SK-N-MC (cell line): ENCODE measurements at regions not wholly inside any gene's neighbourhood (a gene's known extent, or its start where the extent isn't known, plus 50 kb on each side); places are given as distances from the start of the nearest gene placed in this dataset.

Experiments used
- DNase-seq: peaks from one replicate; pipeline ENCODE4 v3.0.0-alpha.2; 2011; ENCODE audit warnings: low read depth, low spot score
- H3K27ac ChIP-seq: fragments of 200-600 bp; sonication (generic); 2 replicates; pipeline ENCODE4 v1.5.1; 2016; ENCODE audit warnings: mixed run types
- H3K36me3 ChIP-seq: fragments of 200-600 bp; sonication (generic); 2 replicates; pipeline ENCODE4 v1.6.1; 2017; ENCODE audit warnings: antibody characterized with exemption, low read length, mixed read lengths; ENCODE audit not compliant: insufficient read depth
- H3K4me3 ChIP-seq: fragments of 200-600 bp; sonication (generic); 2 replicates; pipeline ENCODE4 v1.5.1; 2016
- H3K9ac ChIP-seq: fragments of 200-600 bp; sonication (generic); 2 replicates; pipeline ENCODE4 v1.8.0; 2017; ENCODE audit warnings: mixed run types, mixed read lengths; ENCODE audit not compliant: insufficient read length
- H3K9me3 ChIP-seq: fragments of 200-600 bp; sonication (generic); 2 replicates; pipeline ENCODE4 v1.6.1; 2017; ENCODE audit warnings: low read depth, mild to moderate bottlenecking, antibody characterized with exemption, low read length, moderate library complexity, mixed read lengths
- EZH2 ChIP-seq: fragments of 200-600 bp; sonication (generic); IDR thresholded peaks from one replicate; pipeline ENCODE4 v1.6.1; 2017; ENCODE audit warnings: antibody characterized with exemption
- FOXP2 ChIP-seq: optimal IDR thresholded peaks from 2 replicates; pipeline ENCODE3; 2011; ENCODE audit warnings: mild to moderate bottlenecking, moderate library complexity; ENCODE audit not compliant: insufficient read depth; ENCODE audit errors: extremely low read length, control extremely low read depth
- POLR2AphosphoS5 ChIP-seq: IDR thresholded peaks from 2 replicates; pipeline ENCODE4 v1.6.1; 2012; ENCODE audit warnings: mild to moderate bottlenecking, low read depth, low read length, borderline replicate concordance

DNA sequence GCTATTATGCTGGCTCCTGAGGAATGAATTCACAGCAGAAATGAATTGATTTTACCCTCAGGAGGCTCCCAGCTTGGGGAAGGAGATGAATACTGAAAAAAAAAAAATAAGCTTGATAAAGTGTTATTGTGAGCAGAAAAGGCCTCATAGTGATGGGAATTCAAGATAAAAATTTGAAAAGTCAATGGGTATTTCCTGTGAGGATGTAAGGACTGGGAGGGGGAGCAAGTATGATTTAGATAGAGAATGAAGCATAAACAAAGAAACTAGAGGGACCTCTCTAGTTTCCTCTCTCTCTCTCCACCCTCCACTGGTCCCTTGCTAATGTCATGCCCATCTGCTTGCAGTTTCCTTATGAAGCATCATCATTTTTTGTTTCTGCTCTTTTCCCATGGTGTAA lies 439.0 kb upstream of the PLXNA2 start:
- Histone ChIP-seq H3K27ac (no peak overlapping the region), H3K4me3 (no peak overlapping the region), H3K9ac (no peak overlapping the region), H3K36me3 (no peaks in the 10 kb centered on the region), H3K9me3 (no peaks in the 10 kb centered on the region)
- no peak for DNase-seq
- TF ChIP-seq EZH2 (no peak), FOXP2 (no peak), POLR2AphosphoS5 (no peak)

DNA sequence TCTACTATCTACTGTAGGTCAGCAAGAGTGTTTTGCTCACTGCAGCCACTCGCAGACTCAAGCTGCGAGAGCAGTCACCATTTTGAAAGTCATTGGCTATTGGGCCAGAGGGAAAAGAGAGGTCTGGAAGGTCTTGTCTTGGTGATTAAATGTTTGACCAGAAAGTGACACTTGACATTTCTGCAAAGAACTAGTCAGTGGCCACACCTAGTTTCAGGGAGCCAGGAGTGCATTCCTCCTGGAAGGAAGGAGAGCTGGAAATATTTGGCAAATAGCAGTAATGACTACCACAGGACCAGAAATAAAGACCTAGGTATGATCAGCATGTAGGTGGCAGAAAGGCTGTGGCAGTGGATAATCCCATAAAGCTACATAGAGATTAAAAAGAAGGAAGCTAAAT lies 440.0 kb upstream of the PLXNA2 start:
- DNase-seq: no peak
- no peaks in the 10 kb centered on the region for H3K36me3 ChIP-seq
- TF ChIP-seq EZH2: no peak
- TF ChIP-seq POLR2AphosphoS5: no peak
- no peak for TF ChIP-seq FOXP2
- H3K9ac ChIP-seq: no peak overlapping the region
- H3K4me3 ChIP-seq: no peak overlapping the region
- no peaks in the 10 kb centered on the region for H3K9me3 ChIP-seq
- H3K27ac ChIP-seq: no peak overlapping the region

DNA sequence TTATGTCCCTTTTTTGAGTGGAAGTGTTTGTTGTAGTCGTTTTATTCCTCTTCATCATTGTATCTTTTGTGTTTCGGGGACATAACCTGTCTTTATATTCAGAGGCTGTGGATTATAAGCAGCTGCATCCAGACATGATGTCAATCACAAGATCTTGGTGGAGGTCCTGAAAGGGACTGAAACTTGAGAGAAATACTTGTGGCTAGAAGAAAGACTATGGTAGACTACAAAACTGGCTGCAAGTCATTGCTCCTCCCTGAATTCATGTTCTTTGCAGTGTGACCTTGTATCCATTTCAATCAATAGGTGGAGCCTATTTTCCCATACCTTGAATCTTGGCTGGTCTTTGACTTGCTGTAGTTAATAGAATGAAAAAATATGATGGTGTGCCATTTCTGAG lies 442.4 kb upstream of the PLXNA2 start:
- no peak overlapping the region for H3K27ac ChIP-seq
- DNase-seq: no peak
- no peaks in the 10 kb centered on the region for H3K36me3 ChIP-seq
- no peak overlapping the region for H3K9ac ChIP-seq
- H3K9me3 ChIP-seq: no peaks in the 10 kb centered on the region
- TF ChIP-seq POLR2AphosphoS5: no peak
- TF ChIP-seq FOXP2: no peak
- no peak for TF ChIP-seq EZH2
- H3K4me3 ChIP-seq: no peak overlapping the region

DNA sequence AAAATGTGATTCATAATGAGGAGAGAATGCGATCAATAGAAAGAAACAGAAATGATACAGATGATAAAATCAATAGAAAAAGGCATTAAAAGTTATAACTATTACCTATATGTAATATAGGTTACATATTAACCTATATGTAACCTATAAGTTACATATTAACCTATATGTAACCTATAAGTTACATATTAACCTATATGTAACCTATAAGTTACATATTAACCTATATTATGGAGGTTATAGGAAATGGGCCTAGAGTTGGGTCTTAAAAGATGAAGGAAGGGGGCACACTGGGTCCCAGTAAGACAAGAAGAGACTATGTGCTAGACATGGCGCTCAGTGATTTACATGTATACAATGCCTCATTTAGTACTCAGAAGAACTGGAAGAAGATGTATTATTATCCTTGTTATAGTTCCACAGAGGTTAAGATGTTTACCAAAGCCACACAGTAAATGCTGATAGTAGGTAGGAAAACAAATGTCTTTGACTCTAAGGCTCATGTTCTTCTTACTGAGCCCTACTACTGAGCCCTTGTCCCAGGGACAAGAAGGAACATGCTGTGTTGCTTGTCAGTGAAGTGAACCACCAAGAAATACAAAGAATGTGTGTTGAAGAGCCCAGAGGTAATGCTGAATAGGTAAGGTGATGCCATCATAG lies 444.6 kb upstream of the PLXNA2 start:
- Histone ChIP-seq H3K9me3 (no peaks in the 10 kb centered on the region), H3K27ac (no peak overlapping the region), H3K4me3 (no peak overlapping the region), H3K36me3 (no peaks in the 10 kb centered on the region), H3K9ac (no peak overlapping the region)
- DNase-seq: no peak
- no peak for TF ChIP-seq FOXP2

DNA sequence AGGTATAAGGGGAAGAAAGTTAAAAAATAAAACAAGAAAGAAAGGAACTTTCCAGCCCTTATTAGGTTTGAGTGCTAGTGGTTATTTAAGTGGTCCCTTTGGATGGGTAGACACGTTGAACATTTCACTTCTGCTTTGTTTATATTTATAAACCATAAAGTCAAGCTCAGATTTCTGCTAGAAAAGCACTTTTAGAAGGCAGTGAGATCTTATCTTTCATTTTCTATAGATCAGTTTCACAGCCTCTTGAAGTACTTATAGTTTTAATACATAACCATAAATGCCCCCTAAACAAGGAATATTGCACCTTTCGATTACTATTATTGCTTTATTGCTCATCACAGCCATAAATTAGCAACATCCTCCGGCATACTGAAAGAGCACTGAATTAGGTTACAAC lies 446.8 kb upstream of the PLXNA2 start:
- H3K4me3 ChIP-seq: no peak overlapping the region

DNA sequence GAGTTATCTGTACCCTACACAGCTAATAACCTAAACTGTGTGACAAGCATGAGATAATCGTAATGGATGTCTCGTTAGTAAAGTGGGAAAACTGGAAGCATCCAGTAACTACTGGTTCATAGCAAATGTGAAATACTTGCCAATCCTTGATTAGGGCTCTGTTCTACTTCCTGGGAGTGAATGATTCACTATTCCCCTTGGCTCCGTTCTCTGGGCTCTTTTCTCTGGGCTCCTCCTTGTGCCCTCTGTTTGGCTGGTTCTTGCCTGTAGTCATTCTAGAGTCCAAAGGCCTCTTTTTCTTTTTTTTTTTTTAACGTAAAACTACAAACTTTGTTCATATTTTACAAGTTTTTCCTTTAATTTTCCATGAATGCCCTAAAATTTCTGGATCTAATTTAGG lies 465.8 kb upstream of the PLXNA2 start:
- Histone ChIP-seq H3K27ac (no peak overlapping the region), H3K36me3 (no peaks in the 10 kb centered on the region), H3K9me3 (no peaks in the 10 kb centered on the region), H3K9ac (no peak overlapping the region), H3K4me3 (no peak overlapping the region)
- DNase-seq: no peak
- no peak for TF ChIP-seq POLR2AphosphoS5
- TF ChIP-seq EZH2: no peak
- TF ChIP-seq FOXP2: no peak

More for the DNA sequence above, 446.8 kb upstream of the PLXNA2 start:
- no peaks in the 10 kb centered on the region for H3K36me3 ChIP-seq
- no peak overlapping the region for H3K27ac ChIP-seq
- TF ChIP-seq POLR2AphosphoS5: no peak
- TF ChIP-seq EZH2: no peak
- no peak for TF ChIP-seq FOXP2
- DNase-seq: no peak
- no peaks in the 10 kb centered on the region for H3K9me3 ChIP-seq
- no peak overlapping the region for H3K9ac ChIP-seq

DNA sequence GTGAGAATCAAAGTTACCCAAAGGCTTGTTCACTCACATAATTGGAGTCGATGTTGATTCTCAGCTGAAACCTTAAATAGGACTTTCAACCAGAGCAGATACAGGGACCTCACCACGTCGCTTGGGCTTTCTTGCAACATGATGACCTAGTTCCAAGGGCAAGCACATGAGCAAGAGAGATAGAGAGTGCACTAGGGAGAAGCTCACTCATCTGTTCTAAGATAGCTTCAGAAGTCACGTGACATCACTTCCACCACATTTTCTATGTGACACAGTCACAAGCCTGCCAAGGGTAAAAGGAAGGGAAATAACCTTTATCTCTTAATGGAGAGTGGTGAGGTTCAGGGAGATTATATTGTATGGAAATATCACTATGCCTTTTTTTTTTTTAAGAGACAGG lies 470.1 kb upstream of the PLXNA2 start:
- Histone ChIP-seq H3K36me3 (no peaks in the 10 kb centered on the region), H3K4me3 (no peak overlapping the region), H3K27ac (no peak overlapping the region), H3K9ac (no peak overlapping the region), H3K9me3 (no peaks in the 10 kb centered on the region)
- no peak for TF ChIP-seq POLR2AphosphoS5
- no peak for TF ChIP-seq EZH2
- no peak for TF ChIP-seq FOXP2
- DNase-seq: no peak

DNA sequence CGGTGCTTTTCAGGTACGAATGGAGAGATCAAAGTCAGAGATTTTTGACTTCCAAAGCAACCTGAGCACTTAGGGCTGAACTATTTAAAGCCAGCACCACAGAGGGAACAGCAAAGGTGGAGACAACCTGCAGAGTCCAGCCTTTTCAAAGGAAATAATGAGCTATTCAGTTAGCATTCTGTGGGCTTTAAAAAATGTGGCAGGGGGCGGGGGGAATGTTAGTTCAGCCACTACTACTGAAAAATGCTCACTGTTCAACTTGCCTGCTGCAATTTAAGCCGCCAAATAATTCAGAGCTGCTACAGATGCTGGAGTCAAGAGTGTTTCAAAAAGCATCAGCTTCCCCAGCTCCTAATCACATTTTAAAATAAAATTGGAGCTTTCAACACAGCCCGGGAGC lies 473.3 kb upstream of the PLXNA2 start:
- DNase-seq: no peak
- TF ChIP-seq POLR2AphosphoS5 (no peak), EZH2 (no peak), FOXP2 (no peak)
- H3K36me3 ChIP-seq: no peaks in the 10 kb centered on the region

DNA sequence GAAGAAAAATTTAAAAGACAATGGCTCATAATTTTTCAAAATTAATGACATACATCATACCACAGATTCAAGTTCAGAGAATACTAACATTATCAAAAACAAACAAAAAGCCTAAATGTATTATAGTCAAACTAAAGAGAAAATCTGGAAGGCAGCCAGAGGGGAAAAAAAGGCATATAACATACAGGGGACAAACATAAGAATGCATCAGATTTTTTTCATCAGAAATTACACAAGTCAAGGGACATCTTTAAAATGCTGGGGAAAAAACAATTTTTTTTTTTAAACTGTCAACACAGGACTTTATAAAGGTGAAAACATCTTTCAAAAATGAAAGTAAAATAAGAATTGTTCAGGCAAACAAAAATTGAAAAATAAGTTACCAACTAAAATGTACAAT lies 478.4 kb upstream of the PLXNA2 start:
- H3K27ac ChIP-seq: no peak overlapping the region
- H3K9ac ChIP-seq: no peak overlapping the region
- no peaks in the 10 kb centered on the region for H3K36me3 ChIP-seq
- no peak overlapping the region for H3K4me3 ChIP-seq
- no peak for DNase-seq
- H3K9me3 ChIP-seq: no peaks in the 10 kb centered on the region
- no peak for TF ChIP-seq EZH2
- no peak for TF ChIP-seq FOXP2
- TF ChIP-seq POLR2AphosphoS5: no peak

More for the DNA sequence above, 473.3 kb upstream of the PLXNA2 start:
- H3K27ac ChIP-seq: no peak overlapping the region
- no peak overlapping the region for H3K4me3 ChIP-seq
- no peaks in the 10 kb centered on the region for H3K9me3 ChIP-seq
- no peak overlapping the region for H3K9ac ChIP-seq

DNA sequence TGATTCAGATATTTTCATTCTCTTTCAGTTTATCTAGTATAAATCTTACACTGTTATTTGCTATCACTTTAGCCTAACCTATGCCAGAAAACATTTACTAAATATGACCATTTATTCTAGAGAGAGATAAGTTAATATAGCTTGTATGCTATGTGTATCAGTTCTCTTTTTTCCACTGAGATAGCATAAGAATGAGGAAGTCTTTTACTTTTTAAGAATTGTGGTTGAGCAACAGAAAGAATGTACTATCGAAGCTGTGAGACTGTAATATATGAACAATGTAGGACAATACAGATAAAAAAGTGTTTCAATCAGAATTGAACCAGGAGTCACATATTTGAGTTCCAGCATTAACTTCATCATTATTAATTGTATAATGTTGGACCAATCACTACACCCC lies 479.9 kb upstream of the PLXNA2 start:
- no peak for TF ChIP-seq POLR2AphosphoS5
- TF ChIP-seq EZH2: no peak
- no peak for TF ChIP-seq FOXP2
- Histone ChIP-seq H3K27ac (no peak overlapping the region), H3K9me3 (no peaks in the 10 kb centered on the region), H3K9ac (no peak overlapping the region), H3K36me3 (no peaks in the 10 kb centered on the region), H3K4me3 (no peak overlapping the region)
- DNase-seq: no peak
